Neural progenitor cell (in vitro differentiated cells): ENCODE measurements at regions not wholly inside any gene's neighbourhood (a gene's known extent, or its start where the extent isn't known, plus 50 kb on each side); places are given as distances from the start of the nearest gene placed in this dataset.

Experiments
- EZH2 ChIP-seq: fragments of 200-600 bp; sonication (generic); IDR thresholded peaks from 2 replicates; pipeline ENCODE4 v1.6.1; 2017; ENCODE audit warnings: antibody characterized with exemption, mild to moderate bottlenecking, moderate library complexity
- EZH2phosphoT487 ChIP-seq: fragments of 200-600 bp; sonication (generic); IDR thresholded peaks from 2 replicates; pipeline ENCODE4 v1.6.1; 2017; ENCODE audit warnings: antibody characterized with exemption
- TF ChIP-seq, protein P1 (sequence below): fragments of 200-600 bp; sonication (generic); IDR thresholded peaks from 2 replicates; pipeline ENCODE4 v1.5.1; 2017; ENCODE audit warnings: antibody characterized with exemption, mild to moderate bottlenecking

GRCh38 chr1:212214325-212214724 is 70.9 kb upstream of the PPP2R5A start:
- TF ChIP-seq, protein P1, sequence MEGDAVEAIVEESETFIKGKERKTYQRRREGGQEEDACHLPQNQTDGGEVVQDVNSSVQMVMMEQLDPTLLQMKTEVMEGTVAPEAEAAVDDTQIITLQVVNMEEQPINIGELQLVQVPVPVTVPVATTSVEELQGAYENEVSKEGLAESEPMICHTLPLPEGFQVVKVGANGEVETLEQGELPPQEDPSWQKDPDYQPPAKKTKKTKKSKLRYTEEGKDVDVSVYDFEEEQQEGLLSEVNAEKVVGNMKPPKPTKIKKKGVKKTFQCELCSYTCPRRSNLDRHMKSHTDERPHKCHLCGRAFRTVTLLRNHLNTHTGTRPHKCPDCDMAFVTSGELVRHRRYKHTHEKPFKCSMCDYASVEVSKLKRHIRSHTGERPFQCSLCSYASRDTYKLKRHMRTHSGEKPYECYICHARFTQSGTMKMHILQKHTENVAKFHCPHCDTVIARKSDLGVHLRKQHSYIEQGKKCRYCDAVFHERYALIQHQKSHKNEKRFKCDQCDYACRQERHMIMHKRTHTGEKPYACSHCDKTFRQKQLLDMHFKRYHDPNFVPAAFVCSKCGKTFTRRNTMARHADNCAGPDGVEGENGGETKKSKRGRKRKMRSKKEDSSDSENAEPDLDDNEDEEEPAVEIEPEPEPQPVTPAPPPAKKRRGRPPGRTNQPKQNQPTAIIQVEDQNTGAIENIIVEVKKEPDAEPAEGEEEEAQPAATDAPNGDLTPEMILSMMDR: no peak
- TF ChIP-seq EZH2 (no peak), EZH2phosphoT487 (no peak)
